K562 (cell line): ENCODE measurements at regions not wholly inside any gene's neighbourhood (a gene's known extent, or its start where the extent isn't known, plus 50 kb on each side); places are given as distances from the start of the nearest gene placed in this dataset.

Experiments used
- ATAC-seq: fragments of 200-7000 bp; cut with Tn5 transposase; 3 replicates; pipeline ENCODE4 v1.9.1; 2020; ENCODE audit warnings: moderate library complexity
- BruUV-seq: library from RNA; stranded (reverse); fragments of 400-500 nt; replicated peaks from 2 replicates; lab custom pipeline; 2021; lab: Mats Ljungman, UMichigan
- CTCF ChIA-PET: fragments of 300-600 bp; formaldehyde crosslinking; extraction: SDS; loops from one replicate; lab custom pipeline; 2021; ENCODE audit warnings: low intra/inter-chr PET ratio; lab: Yijun Ruan, JAX
- POLR2A ChIA-PET: fragments of 300-600, 350-650 bp; sonication (Branson Sonifier 250); formaldehyde crosslinking; extraction: SDS; loops from one replicate; lab custom pipeline; 2021; ENCODE audit warnings: antibody characterized with exemption, inconsistent platforms; lab: Yijun Ruan, JAX
- DNase-seq, 4 experiments: peaks; one replicate each; pipeline versions ENCODE4 v3.0.0 to v3.0.0-alpha.2; 2011 to 2018; ENCODE audit warnings: low spot score in 3 of 4, mixed read lengths in 3 of 4; ENCODE audit errors: extremely low read depth in 1 of 4
- FAIRE-seq: peaks from 2 replicates; lab custom pipeline; 2011; peaks lifted over from hg19 to GRCh38; lab: Jason Lieb, UNC
- H2AFZ ChIP-seq: 2 replicates; pipeline ENCODE4 v1.6.0; 2011; ENCODE audit warnings: low read depth, low read length, control low read depth, inconsistent platforms
- H3K27ac ChIP-seq: fragments of 200-600 bp; 3 replicates; pipeline ENCODE4 v1.8.0; 2011; ENCODE audit warnings: low read depth, mild to moderate bottlenecking, control low read depth, inconsistent platforms, low read length, moderate library complexity, mixed read lengths; ENCODE audit errors: extremely low read depth
- H3K27me3 ChIP-seq, 2 experiments: fragments of 300-600 bp in 1 of 2; 2 replicates in 1 of 2; 3 replicates in 1 of 2; pipeline versions ENCODE4 v1.6.0 to v1.8.0; 2011; ENCODE audit warnings: inconsistent platforms in 2 of 2, low read length in 2 of 2, mild to moderate bottlenecking in 1 of 2, mixed read lengths in 1 of 2, moderate library complexity in 1 of 2; ENCODE audit not compliant: control insufficient read depth in 2 of 2, insufficient read depth in 2 of 2
- H3K36me3 ChIP-seq: fragments of 300-600 bp; 3 replicates; pipeline ENCODE4 v1.8.0; 2011; ENCODE audit warnings: mild to moderate bottlenecking, low read length, inconsistent platforms; ENCODE audit not compliant: control insufficient read depth, insufficient read depth
- H3K4me1 ChIP-seq, 2 experiments: fragments of 200-600 bp in 1 of 2; replicated peaks in 1 of 2; 2 replicates in 1 of 2; 3 replicates in 1 of 2; pipeline versions ENCODE4 v1.5.1 to v1.8.0; 2011; ENCODE audit warnings: inconsistent platforms in 2 of 2, low read length in 2 of 2, mild to moderate bottlenecking in 1 of 2, mixed read lengths in 1 of 2, moderate library complexity in 1 of 2; ENCODE audit not compliant: control insufficient read depth in 2 of 2, insufficient read depth in 2 of 2
- H3K4me2 ChIP-seq: 2 replicates; pipeline ENCODE4 v1.6.1; 2011; ENCODE audit warnings: low read length, control low read depth, inconsistent platforms, mixed read lengths; ENCODE audit not compliant: insufficient read depth
- H3K4me3 ChIP-seq: fragments of 200-600 bp; sonication (generic), shearing (Covaris generic); 2 replicates; pipeline ENCODE4 v1.5.1; 2016; ENCODE audit warnings: control low read depth, inconsistent platforms
- H3K79me2 ChIP-seq: fragments of 200-600 bp; 3 replicates; pipeline ENCODE4 v1.8.0; 2011; ENCODE audit warnings: low read length, inconsistent platforms; ENCODE audit not compliant: control insufficient read depth, insufficient read depth
- H3K9ac ChIP-seq, 2 experiments: 2 replicates each; pipeline versions ENCODE4 v1.6.0 to v1.6.1; 2011; ENCODE audit warnings: low read depth in 2 of 2, low read length in 2 of 2, control low read depth in 1 of 2, inconsistent platforms in 1 of 2, mild to moderate bottlenecking in 1 of 2, mixed read lengths in 1 of 2; ENCODE audit not compliant: insufficient read depth in 1 of 2
- H3K9me1 ChIP-seq: one replicate; pipeline ENCODE4 v1.6.0; 2011; ENCODE audit warnings: inconsistent platforms, mild to moderate bottlenecking, low read length, moderate library complexity; ENCODE audit not compliant: control insufficient read depth, insufficient read depth
- H3K9me3 ChIP-seq: replicated peaks from 2 replicates; pipeline ENCODE4 v1.5.1; 2011; ENCODE audit warnings: low read depth, low read length, inconsistent platforms; ENCODE audit not compliant: control insufficient read depth, insufficient read depth
- H4K20me1 ChIP-seq: replicated peaks from 2 replicates; pipeline ENCODE4 v1.6.1; 2011; ENCODE audit warnings: low read length, inconsistent platforms, mixed read lengths; ENCODE audit not compliant: control insufficient read depth, insufficient read depth
- BHLHE40 ChIP-seq: IDR thresholded peaks from 2 replicates; pipeline ENCODE4 v1.6.1; 2011; ENCODE audit warnings: low read length, improper control_type of control experiment
- KLF10 ChIP-seq: fragments of 250-450 bp; sonication (Bioruptor Pico); IDR thresholded peaks from 2 replicates; pipeline ENCODE4 v1.6.1; 2021; ENCODE audit warnings: matching md5 sums
- NCOA1 ChIP-seq: fragments of 450-650 bp; IDR thresholded peaks from 2 replicates; pipeline ENCODE4 v1.6.1; 2016; ENCODE audit warnings: low read depth
- PCBP1 ChIP-seq: fragments of 200-400 bp; formaldehyde crosslinking; IDR thresholded peaks from 2 replicates; pipeline ENCODE4 v1.6.1; 2018; ENCODE audit warnings: mild to moderate bottlenecking, low read depth, low read length; ENCODE audit not compliant: poor library complexity, severe bottlenecking
- SIX5 ChIP-seq, 2 experiments: IDR thresholded peaks; 2 replicates each; pipeline ENCODE4 v1.6.1; 2011; ENCODE audit warnings: low read length in 2 of 2, borderline replicate concordance in 1 of 2, low read depth in 1 of 2, mild to moderate bottlenecking in 1 of 2, moderate library complexity in 1 of 2; ENCODE audit not compliant: insufficient read depth in 1 of 2
- SRSF1 ChIP-seq: fragments of 200-400 bp; formaldehyde crosslinking; IDR thresholded peaks from 2 replicates; pipeline ENCODE4 v1.6.1; 2017; ENCODE audit warnings: mild to moderate bottlenecking, low read depth, low read length, moderate library complexity
- THAP7 ChIP-seq: fragments of 250-450 bp; sonication (Bioruptor Pico); IDR thresholded peaks from 2 replicates; pipeline ENCODE4 v1.5.0; 2021
- ZNF511 ChIP-seq: sonication (generic); formaldehyde crosslinking; IDR thresholded peaks from 2 replicates; pipeline ENCODE4 v1.8.0; 2022; ENCODE audit warnings: mild to moderate bottlenecking, missing genetic modification reagents
- ZSCAN32 ChIP-seq: fragments of 450-650 bp; formaldehyde crosslinking; IDR thresholded peaks from 2 replicates; pipeline ENCODE4 v1.4.0; 2020; ENCODE audit warnings: mild to moderate bottlenecking, moderate library complexity
- WGBS: fragments of 100-300 bp; shearing (Covaris generic); methylation state at CpG from one replicate; pipeline ENCODE4 v1.1.6; 2016; ENCODE audit warnings: low coverage, mixed read lengths; ENCODE audit not compliant: insufficient coverage; ENCODE audit errors: missing lambda C conversion rate; 5-methylcytosine and 5-hydroxymethylcytosine counted together
- in situ Hi-C: fragments of 300-500 bp; cut with MboI; formaldehyde crosslinking; loops from 4 replicates; pipeline ENCODE4 v1.15.0; 2018; ENCODE audit warnings: inconsistent platforms, mixed read lengths
- intact Hi-C: fragments of 100-400 bp; cut with micrococcal nuclease; formaldehyde crosslinking; loops from 2 replicates; pipeline ENCODE4 v1.14.2; 2022
- TF ChIP-seq, protein P1 (sequence below): fragments of 450-650 bp; IDR thresholded peaks from 2 replicates; pipeline ENCODE4 v1.6.1; 2016; ENCODE audit warnings: low read depth, mild to moderate bottlenecking, moderate library complexity
- TF ChIP-seq, protein P2 (sequence below), 2 experiments: IDR thresholded peaks; 2 replicates each; pipeline ENCODE4 v1.6.1; 2012; ENCODE audit warnings: improper control_type of control experiment in 2 of 2, low read depth in 2 of 2, low read length in 2 of 2, borderline replicate concordance in 1 of 2
- TF ChIP-seq, protein P3 (sequence below): fragments of 250-450 bp; sonication (Bioruptor Pico); IDR thresholded peaks from 2 replicates; pipeline ENCODE4 v1.8.0; 2021; ENCODE audit warnings: moderate library complexity, mild to moderate bottlenecking, inconsistent platforms

GRCh38 chr2:41881249-41881648, 166.6 kb upstream of the PKDCC start:
- no peaks in the 10 kb centered on the region for H3K9me3 ChIP-seq
- no TSS peak for BruUV-seq
- H3K4me1 ChIP-seq, result no peaks in the 10 kb centered on the region
- H3K27me3 ChIP-seq, result peaks cover 6 to 39% of the 10 kb centered on the region in 2 experiments
- H3K9me1 ChIP-seq, result no peaks in the 10 kb centered on the region
- intact Hi-C loops, result no loop called here
- CTCF ChIA-PET, result no interaction called here
- no peak for DNase-seq
- FAIRE-seq, result no peak
- H3K36me3 ChIP-seq, result no peaks in the 10 kb centered on the region
- POLR2A ChIA-PET, result interaction anchor here (0.6 to 1.6 kb wide), 3 partner anchors 8 to 491 kb away, joined by 3 to 4 read pairs (median 4); no protein-coding TSS in a partner anchor
- no peak for TF ChIP-seq NCOA1
- no peak for TF ChIP-seq SRSF1
- no peak for TF ChIP-seq ZNF511
- no peak for TF ChIP-seq PCBP1
- TF ChIP-seq, protein P1, sequence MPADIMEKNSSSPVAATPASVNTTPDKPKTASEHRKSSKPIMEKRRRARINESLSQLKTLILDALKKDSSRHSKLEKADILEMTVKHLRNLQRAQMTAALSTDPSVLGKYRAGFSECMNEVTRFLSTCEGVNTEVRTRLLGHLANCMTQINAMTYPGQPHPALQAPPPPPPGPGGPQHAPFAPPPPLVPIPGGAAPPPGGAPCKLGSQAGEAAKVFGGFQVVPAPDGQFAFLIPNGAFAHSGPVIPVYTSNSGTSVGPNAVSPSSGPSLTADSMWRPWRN, result no peak
- TF ChIP-seq ZSCAN32 (CRISPR knock-in tag), result no peak
- no peak for TF ChIP-seq BHLHE40
- TF ChIP-seq, protein P2, sequence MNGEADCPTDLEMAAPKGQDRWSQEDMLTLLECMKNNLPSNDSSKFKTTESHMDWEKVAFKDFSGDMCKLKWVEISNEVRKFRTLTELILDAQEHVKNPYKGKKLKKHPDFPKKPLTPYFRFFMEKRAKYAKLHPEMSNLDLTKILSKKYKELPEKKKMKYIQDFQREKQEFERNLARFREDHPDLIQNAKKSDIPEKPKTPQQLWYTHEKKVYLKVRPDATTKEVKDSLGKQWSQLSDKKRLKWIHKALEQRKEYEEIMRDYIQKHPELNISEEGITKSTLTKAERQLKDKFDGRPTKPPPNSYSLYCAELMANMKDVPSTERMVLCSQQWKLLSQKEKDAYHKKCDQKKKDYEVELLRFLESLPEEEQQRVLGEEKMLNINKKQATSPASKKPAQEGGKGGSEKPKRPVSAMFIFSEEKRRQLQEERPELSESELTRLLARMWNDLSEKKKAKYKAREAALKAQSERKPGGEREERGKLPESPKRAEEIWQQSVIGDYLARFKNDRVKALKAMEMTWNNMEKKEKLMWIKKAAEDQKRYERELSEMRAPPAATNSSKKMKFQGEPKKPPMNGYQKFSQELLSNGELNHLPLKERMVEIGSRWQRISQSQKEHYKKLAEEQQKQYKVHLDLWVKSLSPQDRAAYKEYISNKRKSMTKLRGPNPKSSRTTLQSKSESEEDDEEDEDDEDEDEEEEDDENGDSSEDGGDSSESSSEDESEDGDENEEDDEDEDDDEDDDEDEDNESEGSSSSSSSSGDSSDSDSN (IDR thresholded peaks at IDR 0.05; ENCODE audit: borderline replicate concordance in 1 of 2, low read depth in 2 of 2, low read length in 2 of 2), result no peak
- TF ChIP-seq THAP7 (CRISPR knock-in tag), result no peak
- TF ChIP-seq KLF10 (CRISPR knock-in tag), result no peak
- TF ChIP-seq, protein P3, sequence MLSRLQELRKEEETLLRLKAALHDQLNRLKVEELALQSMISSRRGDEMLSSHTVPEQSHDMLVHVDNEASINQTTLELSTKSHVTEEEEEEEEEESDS (CRISPR knock-in tag), result no peak
- no peak for TF ChIP-seq SIX5 (IDR thresholded peaks at IDR 0.05; ENCODE audit: borderline replicate concordance in 1 of 2, insufficient read depth in 1 of 2, low read depth in 1 of 2, low read length in 2 of 2)
- no peaks in the 10 kb centered on the region for H3K79me2 ChIP-seq
- in situ Hi-C loops, result no loop called here
- no peak overlapping the region for H3K4me2 ChIP-seq
- no peak overlapping the region for H2AFZ ChIP-seq
- no peak for ATAC-seq
- no peak overlapping the region for H3K27ac ChIP-seq
- H4K20me1 ChIP-seq, result 0 out of 2 replicates have a peak, but pooled peaks cover 6% of the 10 kb centered on the region
- H3K4me3 ChIP-seq, result no peak overlapping the region
- no peak overlapping the region for H3K9ac ChIP-seq
- WGBS, result 0% methylated on average over 3 of the region's 3 CpGs
